Fibroblast of lung (primary cell): ENCODE measurements at regions not wholly inside any gene's neighbourhood (a gene's known extent, or its start where the extent isn't known, plus 50 kb on each side); places are given as distances from the start of the nearest gene placed in this dataset.

Source experiments
- CTCF ChIP-seq, 2 donors: IDR thresholded peaks in 1 of 2; conservative IDR thresholded peaks in 1 of 2; 1 replicate in 1 of 2; 2 replicates in 1 of 2; pipeline ENCODE4 v1.5.1; 2011 to 2012; ENCODE audit warnings: low read length in 2 of 2, control low read depth in 1 of 2, inconsistent platforms in 1 of 2, low read depth in 1 of 2, mild to moderate bottlenecking in 1 of 2
- EZH2 ChIP-seq: IDR thresholded peaks from 2 replicates; pipeline ENCODE4 v1.5.1; 2012; ENCODE audit warnings: low read length, control low read depth, mild to moderate bottlenecking; ENCODE audit errors: missing control alignments

- TF ChIP-seq CTCF (conservative IDR thresholded peaks at IDR 0.05 in 1 of 2, IDR thresholded peaks at IDR 0.05 in 1 of 2; ENCODE audit: low read depth in 1 of 2, low read length in 2 of 2) = no peak
- no peak for TF ChIP-seq EZH2
Observed at GRCh38 chr18:3358310-3358709, 91.7 kb upstream of the TGIF1 start.
